B cell (primary cell): ENCODE measurements at regions not wholly inside any gene's neighbourhood (a gene's known extent, or its start where the extent isn't known, plus 50 kb on each side); places are given as distances from the start of the nearest gene placed in this dataset.

Experiments used
- ATAC-seq: fragments of 200-7000 bp; cut with Tn5 transposase; one replicate; pipeline ENCODE4 v1.10.0; 2021; ENCODE audit warnings: low read depth, mild to moderate bottlenecking, moderate number of reproducible peaks, moderate library complexity
- CTCF ChIA-PET: fragments of 350-600 bp; sonication (Branson Sonifier 250); formaldehyde crosslinking; loops from one replicate; lab custom pipeline; 2021; ENCODE audit warnings: antibody characterized with exemption, inconsistent platforms; lab: Charles Lee
- POLR2A ChIA-PET: fragments of 350-600 bp; sonication (Branson Sonifier 250); formaldehyde crosslinking; loops from one replicate; lab custom pipeline; 2021; ENCODE audit warnings: antibody characterized with exemption; lab: Charles Lee
- DNase-seq: peaks from one replicate; pipeline ENCODE4 v3.0.0; 2013
- H2AFZ ChIP-seq: 2 replicates; pipeline ENCODE4 v1.6.1; 2012; ENCODE audit warnings: mild to moderate bottlenecking, low read depth, low read length; ENCODE audit not compliant: insufficient read depth, poor library complexity, severe bottlenecking
- H3K27ac ChIP-seq, 2 donors: 1 replicate in 1 of 2; 2 replicates in 1 of 2; pipeline ENCODE4 v1.5.1; 2012 to 2013; ENCODE audit warnings: low read length in 2 of 2, mild to moderate bottlenecking in 2 of 2, moderate library complexity in 1 of 2
- H3K27me3 ChIP-seq, 4 experiments: fragments of 200-600 bp in 1 of 4; sonication (generic) in 1 of 4; replicated peaks in 1 of 4; 1 replicate in 2 of 4; 2 replicates in 2 of 4; pipeline versions ENCODE4 v1.6.1 to v1.7.0; 2013 to 2016; ENCODE audit warnings: low read length in 3 of 4, mild to moderate bottlenecking in 2 of 4, mixed read lengths in 1 of 4, moderate library complexity in 1 of 4; ENCODE audit not compliant: insufficient read depth in 4 of 4, control insufficient read depth in 3 of 4; ENCODE audit errors: control extremely low read depth in 1 of 4
- H3K36me3 ChIP-seq, 2 experiments: replicated peaks in 1 of 2; 1 replicate in 1 of 2; 2 replicates in 1 of 2; pipeline versions ENCODE4 v1.6.1 to v1.7.1; 2013; ENCODE audit warnings: low read length in 1 of 2; ENCODE audit not compliant: insufficient read depth in 2 of 2, control insufficient read depth in 1 of 2; ENCODE audit errors: control extremely low read depth in 1 of 2, extremely low read depth in 1 of 2
- H3K4me1 ChIP-seq, 2 donors: fragments of 200-600 bp in 1 of 2; sonication (generic) in 1 of 2; 1 replicate in 1 of 2; 2 replicates in 1 of 2; pipeline versions ENCODE4 v1.5.1 to v1.6.1; 2013 to 2017; ENCODE audit warnings: low read length in 2 of 2; ENCODE audit not compliant: control insufficient read depth in 2 of 2, insufficient read depth in 2 of 2
- H3K4me2 ChIP-seq: replicated peaks from 2 replicates; pipeline ENCODE3; 2012; ENCODE audit warnings: mild to moderate bottlenecking, low read depth, low read length; ENCODE audit not compliant: poor library complexity, severe bottlenecking
- H3K4me3 ChIP-seq, 5 experiments: fragments of 200-600 bp in 1 of 5; sonication (generic) in 1 of 5; 1 replicate in 3 of 5; 2 replicates in 2 of 5; pipeline versions ENCODE4 v1.5.1 to v1.7.0; 2011 to 2016; ENCODE audit warnings: low read length in 4 of 5, mild to moderate bottlenecking in 4 of 5, low read depth in 2 of 5, control low read depth in 1 of 5, moderate library complexity in 1 of 5; ENCODE audit not compliant: insufficient read depth in 1 of 5; ENCODE audit errors: control extremely low read depth in 1 of 5, extremely low read depth in 1 of 5
- H3K79me2 ChIP-seq: fragments of 200-600 bp; sonication (generic); one replicate; pipeline ENCODE4 v1.6.0; 2016; ENCODE audit warnings: low read length; ENCODE audit not compliant: control insufficient read depth, insufficient read depth
- H3K9ac ChIP-seq: fragments of 200-600 bp; sonication (generic); 2 replicates; pipeline ENCODE4 v1.6.1; 2017; ENCODE audit warnings: mild to moderate bottlenecking, low read length, moderate library complexity
- H3K9me3 ChIP-seq, 3 donors: one replicate each; pipeline versions ENCODE4 v1.6.1 to v1.7.1; 2013; ENCODE audit warnings: low read length in 2 of 3; ENCODE audit not compliant: control insufficient read depth in 2 of 3, insufficient read depth in 1 of 3; ENCODE audit errors: control extremely low read depth in 1 of 3
- H4K20me1 ChIP-seq: 2 replicates; pipeline ENCODE4 v1.6.0; 2012; ENCODE audit warnings: mild to moderate bottlenecking, low read length; ENCODE audit not compliant: insufficient read depth, control insufficient read depth, poor library complexity, severe bottlenecking
- H3K27ac Mint-ChIP-seq: one replicate; pipeline ENCODE4 v1.8.0; 2021; ENCODE audit warnings: mixed read lengths
- H3K27me3 Mint-ChIP-seq: one replicate; pipeline ENCODE4 v1.8.0; 2021; ENCODE audit warnings: mixed read lengths
- H3K4me1 Mint-ChIP-seq: one replicate; pipeline ENCODE4 v1.8.0; 2021; ENCODE audit warnings: mixed read lengths
- H3K4me3 Mint-ChIP-seq: one replicate; pipeline ENCODE4 v1.8.0; 2021; ENCODE audit warnings: mixed read lengths
- H3K9me3 Mint-ChIP-seq: one replicate; pipeline ENCODE4 v1.8.0; 2022; ENCODE audit warnings: mixed read lengths; ENCODE audit not compliant: insufficient read depth
- EZH2 ChIP-seq: IDR thresholded peaks from 2 replicates; pipeline ENCODE4 v1.6.1; 2012; ENCODE audit warnings: borderline replicate concordance, low read depth, mild to moderate bottlenecking, moderate library complexity, low read length; ENCODE audit not compliant: insufficient read depth, poor library complexity, severe bottlenecking
- WGBS: methylation state at CpG from one replicate; pipeline ENCODE4 v1.1.5; 2013; ENCODE audit warnings: missing lambda C conversion rate; ENCODE audit not compliant: insufficient coverage; 5-methylcytosine and 5-hydroxymethylcytosine counted together
- intact Hi-C: fragments of 100-400 bp; cut with micrococcal nuclease; formaldehyde crosslinking; loops from one replicate; pipeline ENCODE4 v1.10.0; 2022
- TF ChIP-seq, protein P1 (sequence below): fragments of 200-600 bp; IDR thresholded peaks from one replicate; pipeline ENCODE4 v1.8.0; 2022; ENCODE audit warnings: antibody characterized with exemption, mild to moderate bottlenecking

DNA sequence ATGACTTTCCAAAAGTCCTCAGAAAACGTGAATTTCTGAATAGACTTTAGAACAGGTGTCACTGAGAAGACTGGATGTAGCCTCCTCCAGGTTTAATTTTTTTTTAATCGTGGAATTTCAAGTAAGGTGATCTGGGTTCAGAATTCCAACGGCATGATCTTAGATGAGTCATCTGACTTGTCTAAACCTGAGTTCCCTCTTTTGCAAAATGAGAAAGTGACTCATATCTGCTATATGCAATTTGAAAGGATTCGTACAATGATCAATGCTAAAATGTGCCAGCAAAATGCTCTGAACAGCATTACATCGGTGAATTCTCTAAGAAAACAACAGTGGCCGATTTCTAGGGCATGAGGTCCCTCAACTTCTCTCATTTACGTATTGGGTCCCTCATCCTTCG lies 69.1 kb upstream of the ZNF516 start:
- H3K27ac Mint-ChIP-seq = no peak overlapping the region
- ATAC-seq = no peak
- WGBS = 86% methylated on average over 7 of the region's 8 CpGs
- H3K27me3 Mint-ChIP-seq = peaks cover 30% of the 10 kb centered on the region
- Histone ChIP-seq H3K4me1 (peaks cover 0 to 3% of the 10 kb centered on the region in 2 donors), H3K4me3 (no peak overlapping the region), H3K36me3 (no peaks in the 10 kb centered on the region), H3K9ac (no peak overlapping the region), H3K79me2 (no peaks in the 10 kb centered on the region), H3K27me3 (peaks cover 0 to 2% (median 0%) of the 10 kb centered on the region in 4 experiments), H3K9me3 (peaks cover 0 to 24% (median 0%) of the 10 kb centered on the region in 3 donors), H3K27ac (no peak overlapping the region), H2AFZ (no peak overlapping the region), H4K20me1 (no peaks in the 10 kb centered on the region), H3K4me2 (no peak overlapping the region)
- ChIA-PET POLR2A (no interaction called here), CTCF (no interaction called here)
- no peaks in the 10 kb centered on the region for H3K9me3 Mint-ChIP-seq
- no peak for DNase-seq
- H3K4me1 Mint-ChIP-seq = peaks cover 3% of the 10 kb centered on the region
- TF ChIP-seq EZH2 = no peak
- TF ChIP-seq, protein P1, sequence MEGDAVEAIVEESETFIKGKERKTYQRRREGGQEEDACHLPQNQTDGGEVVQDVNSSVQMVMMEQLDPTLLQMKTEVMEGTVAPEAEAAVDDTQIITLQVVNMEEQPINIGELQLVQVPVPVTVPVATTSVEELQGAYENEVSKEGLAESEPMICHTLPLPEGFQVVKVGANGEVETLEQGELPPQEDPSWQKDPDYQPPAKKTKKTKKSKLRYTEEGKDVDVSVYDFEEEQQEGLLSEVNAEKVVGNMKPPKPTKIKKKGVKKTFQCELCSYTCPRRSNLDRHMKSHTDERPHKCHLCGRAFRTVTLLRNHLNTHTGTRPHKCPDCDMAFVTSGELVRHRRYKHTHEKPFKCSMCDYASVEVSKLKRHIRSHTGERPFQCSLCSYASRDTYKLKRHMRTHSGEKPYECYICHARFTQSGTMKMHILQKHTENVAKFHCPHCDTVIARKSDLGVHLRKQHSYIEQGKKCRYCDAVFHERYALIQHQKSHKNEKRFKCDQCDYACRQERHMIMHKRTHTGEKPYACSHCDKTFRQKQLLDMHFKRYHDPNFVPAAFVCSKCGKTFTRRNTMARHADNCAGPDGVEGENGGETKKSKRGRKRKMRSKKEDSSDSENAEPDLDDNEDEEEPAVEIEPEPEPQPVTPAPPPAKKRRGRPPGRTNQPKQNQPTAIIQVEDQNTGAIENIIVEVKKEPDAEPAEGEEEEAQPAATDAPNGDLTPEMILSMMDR = no peak
- intact Hi-C loops = no loop called here
- no peak overlapping the region for H3K4me3 Mint-ChIP-seq

DNA sequence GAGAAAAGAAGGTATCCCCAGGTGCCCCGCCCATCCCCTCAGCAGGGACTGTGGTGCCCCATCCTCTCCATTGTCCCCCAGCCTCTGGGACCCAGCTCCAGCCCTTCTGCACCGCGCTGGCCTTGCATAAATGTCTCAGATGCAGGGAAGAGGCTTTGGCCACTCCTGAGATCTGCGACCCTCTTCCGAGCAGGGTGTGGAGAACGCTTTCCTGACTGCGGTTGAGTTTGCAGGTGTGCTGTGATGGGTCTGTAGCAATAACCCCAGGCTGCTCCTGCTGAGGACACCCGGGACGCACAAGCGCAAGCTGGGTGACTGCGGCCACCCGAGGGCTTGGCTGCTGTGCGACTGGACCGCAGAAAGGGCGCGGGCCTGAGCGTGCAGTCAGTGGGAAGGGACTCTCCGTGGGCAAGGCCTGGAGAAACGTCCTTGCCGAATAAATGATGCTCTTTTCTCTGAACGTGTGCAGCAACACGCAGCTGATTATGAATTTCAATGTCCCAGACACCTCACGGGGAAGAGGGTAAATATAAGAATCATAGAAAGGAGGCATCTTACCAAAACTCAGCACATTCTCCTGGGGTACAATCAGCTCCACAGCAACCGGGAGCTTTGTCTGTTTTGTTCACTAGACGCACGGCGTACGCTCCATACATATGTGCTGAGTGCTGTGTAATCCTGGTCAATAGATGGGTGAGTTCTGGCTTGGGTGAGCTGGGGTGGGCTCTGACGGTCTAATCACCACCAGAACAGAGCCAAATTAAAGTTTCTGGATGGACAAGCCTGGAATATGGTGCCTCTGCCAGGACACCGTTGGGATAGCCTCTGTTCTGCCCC lies 67.5 kb upstream of the ZNF516 start:
- H3K36me3 ChIP-seq = no peaks in the 10 kb centered on the region
- Mint-ChIP-seq H3K4me1 (peaks cover 3% of the 10 kb centered on the region), H3K27ac (no peak overlapping the region), H3K4me3 (no peak overlapping the region), H3K27me3 (peaks cover 24% of the 10 kb centered on the region), H3K9me3 (no peaks in the 10 kb centered on the region)
- H3K9me3 ChIP-seq = peaks cover 0 to 27% (median 0%) of the 10 kb centered on the region in 3 donors
- ATAC-seq = no peak
- H3K4me3 ChIP-seq = no peak overlapping the region
- H3K27me3 ChIP-seq = peaks cover 0 to 2% (median 0%) of the 10 kb centered on the region in 4 experiments
- no peak for DNase-seq
- H4K20me1 ChIP-seq = no peaks in the 10 kb centered on the region
- peaks cover 0 to 3% of the 10 kb centered on the region in 2 donors for H3K4me1 ChIP-seq
- intact Hi-C loops = no loop called here
- no peak overlapping the region for H3K9ac ChIP-seq
- POLR2A ChIA-PET = no interaction called here
- H3K4me2 ChIP-seq = no peak overlapping the region
- WGBS = 94% methylated on average over 23 of the region's 30 CpGs
- no peak overlapping the region for H3K27ac ChIP-seq
- H3K79me2 ChIP-seq = no peaks in the 10 kb centered on the region
- H2AFZ ChIP-seq = no peak overlapping the region
- no peak for TF ChIP-seq EZH2
- TF ChIP-seq, protein P1 = no peak
- CTCF ChIA-PET = no interaction called here
